ENCODE measurements at regions not wholly inside any gene's neighbourhood (a gene's known extent, or its start where the extent isn't known, plus 50 kb on each side); places are given as distances from the start of the nearest gene placed in this dataset.

GRCh38 chr7:41117431-41117830 is 585.5 kb downstream of the INHBA start:
- TF ChIP-seq CTCF (IDR thresholded peaks at IDR 0.05; ENCODE audit: low read length, missing control alignments), result no peak
- H3K4me3 ChIP-seq (replicated peaks; ENCODE audit: low read depth, low read length), result no peak overlapping the region
- DNase-seq (ENCODE audit: low read depth), result no peak

- TF ChIP-seq CTCF (IDR thresholded peaks at IDR 0.05; ENCODE audit: low read length, missing control alignments), result no peak
- DNase-seq (ENCODE audit: low read depth), result no peak
- H3K4me3 ChIP-seq (replicated peaks; ENCODE audit: low read depth, low read length), result no peak overlapping the region
These were observed 586.1 kb downstream of the INHBA start for GRCh38 chr7:41116817-41117216.

- no peak for TF ChIP-seq CTCF (IDR thresholded peaks at IDR 0.05; ENCODE audit: low read length, missing control alignments)
- DNase-seq (ENCODE audit: low read depth), result no peak
- H3K4me3 ChIP-seq (replicated peaks; ENCODE audit: low read depth, low read length), result no peak overlapping the region
These were observed 586.6 kb downstream of the INHBA start for GRCh38 chr7:41116337-41116736.

DNA sequence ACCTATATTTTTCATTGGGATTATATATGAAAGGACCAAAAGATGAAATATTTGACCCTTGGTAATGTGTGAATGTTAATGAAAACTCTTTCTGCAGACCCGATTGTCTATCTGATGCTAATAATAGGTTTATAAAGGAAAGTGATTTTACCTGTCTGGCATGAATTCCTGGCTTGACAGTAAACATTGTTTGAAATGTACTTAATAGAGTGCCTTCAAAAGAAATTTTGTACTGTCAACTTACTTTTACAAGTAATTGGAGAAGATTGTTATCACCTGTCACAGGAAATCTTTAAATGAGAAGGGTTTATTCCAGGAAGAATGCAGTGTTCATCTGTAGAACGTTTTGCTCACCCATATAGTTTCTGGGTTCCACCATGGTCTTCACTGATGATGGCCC is 588.2 kb downstream of the INHBA start:
- no peak for TF ChIP-seq CTCF (IDR thresholded peaks at IDR 0.05; ENCODE audit: low read length, missing control alignments)
- no peak overlapping the region for H3K4me3 ChIP-seq (replicated peaks; ENCODE audit: low read depth, low read length)
- no peak for DNase-seq (ENCODE audit: low read depth)

GRCh38 chr7:41114131-41114530 is 588.8 kb downstream of the INHBA start:
- no peak for DNase-seq (ENCODE audit: low read depth)
- no peak for TF ChIP-seq CTCF (IDR thresholded peaks at IDR 0.05; ENCODE audit: low read length, missing control alignments)
- no peak overlapping the region for H3K4me3 ChIP-seq (replicated peaks; ENCODE audit: low read depth, low read length)

- no peak for DNase-seq (ENCODE audit: low read depth)
- no peak overlapping the region for H3K4me3 ChIP-seq (replicated peaks; ENCODE audit: low read depth, low read length)
- TF ChIP-seq CTCF (IDR thresholded peaks at IDR 0.05; ENCODE audit: low read length, missing control alignments), result no peak
These were observed 589.2 kb downstream of the INHBA start for GRCh38 chr7:41113719-41114118.

DNA sequence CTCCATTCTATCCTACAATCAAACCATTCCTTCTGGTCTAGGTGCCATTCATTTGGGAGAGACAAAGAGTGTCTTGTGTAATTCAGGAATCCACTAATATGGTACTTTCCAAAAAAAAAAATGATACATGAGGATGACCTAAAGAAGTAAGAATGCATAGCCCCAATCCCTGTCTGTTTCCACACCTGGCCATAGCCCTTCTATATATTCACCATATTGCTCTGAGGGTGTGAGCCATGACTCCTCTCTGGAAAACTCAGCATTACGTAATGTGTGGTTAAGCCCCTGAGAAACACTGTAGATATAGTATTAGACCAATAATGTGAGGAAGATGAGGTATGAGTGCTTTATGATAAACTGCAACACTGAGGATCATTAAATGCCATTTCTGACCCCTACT is 592.7 kb downstream of the INHBA start:
- no peak for TF ChIP-seq CTCF (IDR thresholded peaks at IDR 0.05; ENCODE audit: low read length, missing control alignments)
- DNase-seq (ENCODE audit: low read depth), result no peak
- H3K4me3 ChIP-seq (replicated peaks; ENCODE audit: low read depth, low read length), result no peak overlapping the region

Measured in fibroblast of pulmonary artery (primary cell).